BLaER1 treated with 17β-estradiol and CSF1 and Interleukin-3, amounts not matched to agents 10 nM and 100 nM (cell line): ENCODE measurements at regions not wholly inside any gene's neighbourhood (a gene's known extent, or its start where the extent isn't known, plus 50 kb on each side); places are given as distances from the start of the nearest gene placed in this dataset.

ENCODE experiments used
- H3K27ac ChIP-seq, 11 experiments: shearing (Covaris generic); formaldehyde crosslinking; 2 replicates each; pipeline ENCODE4 v1.8.1; 2022
- H3K27me3 ChIP-seq, 11 experiments: shearing (Covaris generic); formaldehyde crosslinking; 2 replicates each; pipeline ENCODE4 v1.8.1; 2022
- H3K36me3 ChIP-seq, 11 experiments: shearing (Covaris generic); formaldehyde crosslinking; 2 replicates each; pipeline ENCODE4 v1.8.1; 2022
- H3K4me1 ChIP-seq, 10 experiments: shearing (Covaris generic); formaldehyde crosslinking; 2 replicates each; pipeline ENCODE4 v1.8.1; 2022
- H3K4me2 ChIP-seq, 11 experiments: shearing (Covaris generic); formaldehyde crosslinking; 2 replicates each; pipeline ENCODE4 v1.8.1; 2022
- H3K4me3 ChIP-seq, 10 experiments: shearing (Covaris generic); formaldehyde crosslinking; 2 replicates each; pipeline ENCODE4 v1.8.1; 2022
- H3K9ac ChIP-seq, 11 experiments: shearing (Covaris generic); formaldehyde crosslinking; 2 replicates each; pipeline ENCODE4 v1.8.1; 2022
- H3K9me3 ChIP-seq, 11 experiments: shearing (Covaris generic); formaldehyde crosslinking; replicated peaks in 1 of 11; 2 replicates each; pipeline ENCODE4 v1.8.1; 2022
- H4K20me1 ChIP-seq, 11 experiments: shearing (Covaris generic); formaldehyde crosslinking; 2 replicates each; pipeline ENCODE4 v1.8.1; 2022
- Cebpa-rat ChIP-seq, 11 experiments: shearing (Covaris generic); IDR thresholded peaks; 2 replicates each; pipeline ENCODE4 v1.8.1; 2022

GRCh38 chr2:66080127-66080526 is 354.8 kb upstream of the MEIS1 start:
- Histone ChIP-seq H3K4me3 (no peak overlapping the region), H4K20me1 (no peaks in the 10 kb centered on the region), H3K27ac (no peak overlapping the region), H3K4me1 (peaks cover 0 to 3% (median 0%) of the 10 kb centered on the region in 10 experiments; a peak in 3 of 20 replicates), H3K9me3 (no peaks in the 10 kb centered on the region), H3K4me2 (no peak overlapping the region), H3K9ac (no peak overlapping the region), H3K36me3 (no peaks in the 10 kb centered on the region), H3K27me3 (no peaks in the 10 kb centered on the region)
- no peak for TF ChIP-seq Cebpa-rat (IDR thresholded peaks at IDR 0.05)

GRCh38 chr2:66073172-66073571 is 361.8 kb upstream of the MEIS1 start:
- Histone ChIP-seq H3K4me2 (no peak overlapping the region), H3K4me1 (no peaks in the 10 kb centered on the region), H4K20me1 (no peaks in the 10 kb centered on the region), H3K9me3 (no peaks in the 10 kb centered on the region), H3K9ac (no peak overlapping the region), H3K27ac (no peak overlapping the region), H3K27me3 (no peaks in the 10 kb centered on the region), H3K4me3 (no peak overlapping the region), H3K36me3 (no peaks in the 10 kb centered on the region)
- TF ChIP-seq Cebpa-rat (IDR thresholded peaks at IDR 0.05) = no peak

GRCh38 chr2:66070721-66071602 is 364.0 kb upstream of the MEIS1 start:
- Histone ChIP-seq H3K9ac (no peak overlapping the region), H3K4me2 (no peak overlapping the region), H3K9me3 (no peaks in the 10 kb centered on the region), H4K20me1 (no peaks in the 10 kb centered on the region), H3K27me3 (no peaks in the 10 kb centered on the region), H3K27ac (no peak overlapping the region), H3K36me3 (no peaks in the 10 kb centered on the region), H3K4me1 (no peaks in the 10 kb centered on the region), H3K4me3 (no peak overlapping the region)
- TF ChIP-seq Cebpa-rat (IDR thresholded peaks at IDR 0.05) = no peak

GRCh38 chr2:66069937-66070720 is 364.8 kb upstream of the MEIS1 start:
- Histone ChIP-seq H3K9me3 (no peaks in the 10 kb centered on the region), H3K4me2 (no peak overlapping the region), H3K4me1 (no peaks in the 10 kb centered on the region), H3K27me3 (no peaks in the 10 kb centered on the region), H4K20me1 (no peaks in the 10 kb centered on the region), H3K27ac (no peak overlapping the region), H3K36me3 (no peaks in the 10 kb centered on the region), H3K4me3 (no peak overlapping the region), H3K9ac (no peak overlapping the region)
- no peak for TF ChIP-seq Cebpa-rat (IDR thresholded peaks at IDR 0.05)

GRCh38 chr2:66066032-66066431 is 368.9 kb upstream of the MEIS1 start:
- Histone ChIP-seq H3K27me3 (no peaks in the 10 kb centered on the region), H3K27ac (no peak overlapping the region), H3K4me2 (no peak overlapping the region)

GRCh38 chr2:66059332-66059731 is 375.6 kb upstream of the MEIS1 start:
- no peaks in the 10 kb centered on the region for H3K4me1 ChIP-seq

More at GRCh38 chr2:66066032-66066431, 368.9 kb upstream of the MEIS1 start:
- TF ChIP-seq Cebpa-rat (IDR thresholded peaks at IDR 0.05) = no peak
- H4K20me1 ChIP-seq = no peaks in the 10 kb centered on the region
- H3K9me3 ChIP-seq = no peaks in the 10 kb centered on the region
- no peaks in the 10 kb centered on the region for H3K4me1 ChIP-seq
- no peak overlapping the region for H3K9ac ChIP-seq
- no peak overlapping the region for H3K4me3 ChIP-seq
- no peaks in the 10 kb centered on the region for H3K36me3 ChIP-seq

GRCh38 chr2:66058675-66059074 is 376.2 kb upstream of the MEIS1 start:
- Histone ChIP-seq H4K20me1 (no peaks in the 10 kb centered on the region), H3K4me2 (no peak overlapping the region), H3K36me3 (no peaks in the 10 kb centered on the region), H3K9me3 (no peaks in the 10 kb centered on the region), H3K4me1 (no peaks in the 10 kb centered on the region), H3K27me3 (no peaks in the 10 kb centered on the region), H3K27ac (no peak overlapping the region), H3K4me3 (no peak overlapping the region), H3K9ac (no peak overlapping the region)
- no peak for TF ChIP-seq Cebpa-rat (IDR thresholded peaks at IDR 0.05)

More at GRCh38 chr2:66059332-66059731, 375.6 kb upstream of the MEIS1 start:
- H3K27ac ChIP-seq = no peak overlapping the region
- H3K9me3 ChIP-seq = no peaks in the 10 kb centered on the region
- H3K36me3 ChIP-seq = no peaks in the 10 kb centered on the region
- no peak overlapping the region for H3K9ac ChIP-seq
- H3K4me3 ChIP-seq = no peak overlapping the region
- H3K27me3 ChIP-seq = no peaks in the 10 kb centered on the region
- TF ChIP-seq Cebpa-rat (IDR thresholded peaks at IDR 0.05) = no peak
- H3K4me2 ChIP-seq = no peak overlapping the region
- H4K20me1 ChIP-seq = no peaks in the 10 kb centered on the region

- H3K36me3 ChIP-seq = no peaks in the 10 kb centered on the region
- no peak overlapping the region for H3K9ac ChIP-seq
- H3K4me2 ChIP-seq = no peak overlapping the region
- TF ChIP-seq Cebpa-rat (IDR thresholded peaks at IDR 0.05) = no peak
- H3K9me3 ChIP-seq = no peaks in the 10 kb centered on the region
- no peaks in the 10 kb centered on the region for H3K27me3 ChIP-seq
- no peak overlapping the region for H3K4me3 ChIP-seq
- no peak overlapping the region for H3K27ac ChIP-seq
- no peaks in the 10 kb centered on the region for H3K4me1 ChIP-seq
- H4K20me1 ChIP-seq = no peaks in the 10 kb centered on the region
These were observed 377.1 kb upstream of the MEIS1 start for GRCh38 chr2:66057844-66058243.

- no peaks in the 10 kb centered on the region for H3K4me1 ChIP-seq
- H3K4me3 ChIP-seq = no peak overlapping the region
- no peaks in the 10 kb centered on the region for H3K9me3 ChIP-seq
- H3K27ac ChIP-seq = no peak overlapping the region
- no peak for TF ChIP-seq Cebpa-rat (IDR thresholded peaks at IDR 0.05)
- no peaks in the 10 kb centered on the region for H4K20me1 ChIP-seq
- no peak overlapping the region for H3K4me2 ChIP-seq
- no peak overlapping the region for H3K9ac ChIP-seq
- H3K36me3 ChIP-seq = no peaks in the 10 kb centered on the region
- no peaks in the 10 kb centered on the region for H3K27me3 ChIP-seq
These were observed 384.5 kb upstream of the MEIS1 start for GRCh38 chr2:66050392-66050791.
